Fibroblast of peridontal ligament (primary cell): ENCODE measurements at regions not wholly inside any gene's neighbourhood (a gene's known extent, or its start where the extent isn't known, plus 50 kb on each side); places are given as distances from the start of the nearest gene placed in this dataset.

Experiments used
- DNase-seq: peaks from one replicate; pipeline ENCODE4 v3.0.0-alpha.2; 2010; ENCODE audit errors: extremely low read depth

DNA sequence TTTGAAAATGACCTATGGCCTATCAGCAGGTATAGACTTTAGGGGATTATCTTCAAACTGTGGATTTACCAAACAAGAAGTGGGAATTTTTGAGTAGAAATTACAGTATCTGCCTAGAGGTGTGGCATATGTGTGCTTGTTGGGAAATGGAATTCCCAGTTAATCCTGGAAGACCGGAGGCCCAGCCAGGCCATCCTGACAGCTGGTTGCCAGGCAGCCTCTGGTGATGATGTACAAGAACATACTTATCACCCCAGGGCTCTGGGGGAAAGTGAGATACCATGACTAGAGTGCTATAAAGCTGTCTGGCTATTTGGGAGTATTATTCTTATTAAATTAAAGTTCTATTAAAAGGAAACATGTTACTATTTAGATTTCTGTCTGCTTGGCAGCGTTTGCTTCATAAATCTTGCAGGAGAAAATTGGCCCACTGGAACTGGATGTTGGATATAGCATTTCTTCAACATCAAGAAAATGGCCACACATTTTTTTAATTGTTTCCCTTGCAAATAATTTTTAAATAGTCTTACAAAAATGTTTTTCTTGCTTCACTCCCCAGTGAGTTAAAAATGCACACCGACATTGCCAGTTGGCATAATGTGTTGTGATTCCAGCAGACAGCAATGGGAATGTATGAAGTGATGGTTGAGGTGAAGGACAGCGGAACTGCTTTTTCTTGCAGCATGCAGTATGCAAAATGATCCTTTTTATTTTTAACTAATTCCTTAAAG lies 187.8 kb downstream of the MYLK4 start:
- no peak for DNase-seq

DNA sequence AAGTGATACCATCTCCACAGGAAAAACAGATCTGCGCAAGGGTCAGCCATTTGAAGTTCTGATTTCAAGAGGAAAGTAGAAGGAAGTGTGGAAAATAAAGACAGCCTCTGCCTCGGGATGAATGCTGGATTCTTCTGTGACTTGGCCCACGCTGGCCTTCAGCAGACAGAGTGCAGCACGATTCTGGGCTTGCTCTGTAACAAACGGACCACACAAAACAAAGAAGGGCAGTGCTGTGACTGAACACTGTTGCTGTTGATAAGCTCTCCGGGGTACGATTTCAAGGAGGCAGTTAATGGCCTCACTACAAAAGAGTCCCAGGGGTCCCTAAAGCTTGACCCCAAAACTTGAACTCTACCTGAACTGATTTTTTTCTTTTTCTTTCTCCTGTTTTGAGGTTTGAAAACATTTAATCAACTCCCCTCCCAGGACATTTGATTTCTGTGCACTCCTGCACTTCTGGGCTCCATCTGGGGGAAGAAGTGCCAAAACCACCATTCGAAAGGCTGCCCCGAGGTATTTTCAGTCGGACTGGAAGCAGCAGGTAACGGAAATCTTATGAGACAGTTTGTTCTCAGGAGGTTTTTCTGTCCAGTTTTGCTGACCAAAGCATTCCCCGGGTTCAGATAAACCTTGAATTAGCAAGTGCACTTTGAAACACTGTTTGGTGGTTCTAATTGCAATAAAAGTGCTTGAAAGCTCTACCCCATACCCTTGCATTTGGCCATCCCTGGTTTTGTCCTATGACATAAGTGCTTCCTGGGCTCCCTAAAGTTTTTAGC lies 189.6 kb downstream of the MYLK4 start:
- no peak for DNase-seq

DNA sequence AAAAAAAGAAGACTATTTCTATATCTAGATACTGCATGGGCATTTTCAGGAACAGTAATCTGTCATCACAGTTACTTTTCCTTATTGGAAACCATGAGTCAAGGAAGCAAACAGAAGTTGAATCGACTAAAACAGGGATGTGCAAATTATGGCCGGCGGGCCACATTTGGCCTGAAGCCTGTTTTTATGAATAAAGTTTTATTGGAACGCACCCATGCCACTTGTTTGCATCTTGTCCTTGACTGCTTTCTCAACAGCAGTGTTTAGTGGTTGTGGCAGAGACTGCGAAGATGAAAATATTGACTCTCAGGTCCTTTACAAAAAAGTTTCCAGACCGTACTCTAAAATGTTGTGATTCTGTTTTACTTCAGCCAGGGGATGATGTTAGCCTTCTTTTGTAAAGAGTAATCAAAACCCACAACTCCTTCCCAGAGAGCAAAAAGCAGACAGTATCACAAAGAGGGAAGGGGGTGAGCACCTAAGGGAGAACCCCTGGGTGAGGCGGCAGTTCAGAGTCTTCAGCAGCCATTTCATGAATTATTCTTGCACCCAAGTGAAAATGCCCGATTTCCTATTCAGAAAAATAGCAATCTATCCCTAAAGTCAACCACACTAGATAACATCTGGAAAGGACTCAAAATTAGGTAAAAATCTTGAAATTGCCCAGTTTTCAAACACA lies 190.4 kb downstream of the MYLK4 start:
- no peak for DNase-seq

DNA sequence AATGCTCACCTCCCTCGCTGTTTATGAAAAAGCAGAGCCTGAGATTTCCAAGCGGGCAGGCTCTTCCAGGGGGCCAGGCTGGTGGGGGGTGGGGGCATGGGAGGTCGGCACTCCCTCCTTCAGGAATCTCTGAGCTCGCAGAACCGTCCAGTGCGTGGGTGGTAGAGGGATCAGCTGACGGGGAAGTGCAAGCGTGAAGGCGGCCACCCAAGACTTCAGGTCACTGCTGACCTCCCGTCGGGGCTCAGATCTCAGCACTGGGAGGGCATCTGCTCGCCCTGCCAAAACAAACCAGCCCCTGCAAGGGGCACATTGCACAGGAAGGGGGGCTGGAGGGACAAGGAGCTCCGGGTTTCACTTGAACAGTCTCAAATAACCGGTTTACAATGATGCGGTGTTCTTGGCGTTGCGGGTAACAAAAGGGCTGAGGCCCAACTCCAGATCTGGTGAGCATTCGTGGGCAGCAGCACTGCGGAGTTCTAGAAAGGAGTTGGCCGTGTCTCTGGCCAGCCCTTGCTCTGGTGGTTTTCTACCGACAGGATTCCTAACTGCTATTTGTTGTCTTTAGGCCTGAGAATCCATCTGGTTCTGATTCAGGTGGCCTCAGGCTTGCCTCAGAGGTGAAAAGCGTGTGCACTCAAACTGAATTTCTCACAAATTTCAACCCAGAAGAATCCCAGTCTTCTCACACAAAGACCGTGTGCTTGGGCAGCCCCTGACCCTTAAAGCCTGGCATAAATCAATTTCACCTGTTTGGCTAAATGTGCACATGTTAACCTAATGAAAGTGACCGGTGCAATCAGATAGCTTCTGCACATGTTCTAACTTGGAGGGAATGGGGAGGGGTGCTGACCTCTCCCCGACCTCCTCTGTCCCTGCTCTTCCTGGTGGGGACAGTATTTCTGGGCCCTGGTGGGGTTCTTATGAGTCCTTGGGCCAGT lies 191.6 kb downstream of the MYLK4 start:
- DNase-seq, result no peak

DNA sequence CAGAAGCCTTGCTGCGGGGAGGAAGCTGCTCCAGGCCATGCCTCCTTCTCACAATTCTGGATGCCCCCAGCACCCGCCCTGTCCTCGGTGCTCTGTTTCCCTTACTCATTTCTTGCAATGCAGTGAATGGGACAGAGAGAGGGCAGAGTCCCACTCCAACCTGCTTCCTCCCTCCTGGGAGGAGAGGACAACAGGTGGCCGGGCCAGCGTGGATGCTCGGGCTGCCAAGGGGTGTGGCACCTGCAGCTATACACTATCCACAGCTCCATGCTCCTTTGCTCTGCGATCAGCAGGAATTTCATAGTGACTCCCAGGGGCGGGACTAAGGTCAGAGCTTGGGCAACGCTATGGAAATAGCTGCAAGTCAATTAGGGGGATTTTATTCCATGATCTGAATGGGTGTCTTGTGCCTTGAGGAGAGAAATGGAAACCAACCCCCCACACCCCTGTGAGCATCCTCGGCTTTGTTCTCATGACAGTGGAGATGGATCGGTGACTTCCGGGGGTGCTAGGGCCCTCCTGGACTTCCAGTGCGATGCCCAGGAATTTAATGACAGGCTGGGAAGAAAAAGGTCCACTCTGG lies 192.5 kb downstream of the MYLK4 start:
- no peak for DNase-seq

DNA sequence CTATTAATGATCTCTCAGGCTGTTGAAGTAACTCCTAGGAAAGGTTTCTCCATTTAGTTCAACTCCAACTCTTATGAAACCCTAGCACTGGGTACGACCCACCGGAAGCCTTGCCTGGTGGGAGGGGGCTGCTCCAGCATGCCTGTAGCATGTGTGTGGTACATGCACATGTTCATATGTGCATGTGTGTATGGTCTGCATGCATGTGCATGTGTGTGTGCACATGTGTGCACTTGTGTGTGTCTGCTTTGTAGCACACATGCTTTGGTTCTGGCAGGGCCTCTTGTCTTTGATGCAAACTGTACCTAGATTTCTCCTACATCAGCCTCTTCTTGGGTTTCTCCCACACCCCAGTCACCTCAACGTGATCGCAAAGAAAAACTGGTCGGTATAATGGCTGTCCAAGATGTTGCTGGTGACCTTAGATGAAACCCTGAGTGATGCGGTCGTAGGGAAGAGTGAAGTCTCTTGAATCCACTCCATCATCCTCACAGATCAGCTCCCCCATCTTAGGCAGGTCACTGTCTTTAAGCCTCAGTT lies 193.5 kb downstream of the MYLK4 start:
- no peak for DNase-seq

DNA sequence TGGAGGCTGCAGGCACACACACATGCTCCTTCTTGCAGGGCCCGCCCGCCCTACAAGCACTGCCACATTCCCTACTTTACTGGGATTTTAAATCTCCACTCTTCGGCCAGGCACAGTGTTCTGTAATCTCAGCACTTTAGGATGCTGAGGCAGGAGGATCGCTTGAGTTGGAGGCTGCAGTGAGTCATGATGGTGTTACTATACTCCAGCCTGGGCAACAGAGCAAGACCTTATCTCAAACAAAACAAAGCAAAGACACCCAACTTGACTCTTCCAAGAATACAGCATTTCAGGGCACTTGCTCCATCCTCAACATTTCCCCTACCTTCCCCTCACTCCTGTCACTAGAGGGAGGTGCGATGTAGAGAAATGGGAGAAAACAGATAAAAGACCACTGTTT lies 194.0 kb downstream of the MYLK4 start:
- DNase-seq, result no peak

DNA sequence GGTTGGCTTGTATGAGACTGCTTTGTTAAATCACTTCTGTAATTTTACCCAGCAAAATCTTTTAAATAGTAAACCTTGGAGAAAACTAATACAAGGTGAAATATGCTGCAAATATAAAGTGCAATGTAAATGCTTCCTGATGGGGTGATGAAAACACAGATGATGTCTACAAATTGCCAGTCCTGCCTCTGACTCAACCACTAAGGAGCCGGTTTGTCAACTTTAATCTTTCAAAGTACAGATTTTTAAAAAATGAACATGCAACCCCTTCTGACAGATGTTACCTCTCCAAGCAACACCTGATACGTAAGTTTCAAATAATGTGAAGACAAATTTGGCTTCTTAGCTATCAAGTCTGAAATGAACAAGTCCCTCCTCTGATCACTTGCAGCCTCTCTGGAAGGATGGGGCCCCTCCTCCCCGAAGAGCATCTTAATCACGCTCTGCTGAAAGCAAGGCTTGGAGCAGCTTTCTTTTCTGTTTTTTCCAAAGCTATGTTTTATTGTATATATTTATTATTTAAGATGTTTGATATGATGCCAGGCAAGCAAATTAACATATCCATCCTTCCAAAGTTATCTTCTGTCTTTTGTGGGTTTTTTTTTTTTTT lies 196.0 kb downstream of the MYLK4 start:
- DNase-seq, result no peak

DNA sequence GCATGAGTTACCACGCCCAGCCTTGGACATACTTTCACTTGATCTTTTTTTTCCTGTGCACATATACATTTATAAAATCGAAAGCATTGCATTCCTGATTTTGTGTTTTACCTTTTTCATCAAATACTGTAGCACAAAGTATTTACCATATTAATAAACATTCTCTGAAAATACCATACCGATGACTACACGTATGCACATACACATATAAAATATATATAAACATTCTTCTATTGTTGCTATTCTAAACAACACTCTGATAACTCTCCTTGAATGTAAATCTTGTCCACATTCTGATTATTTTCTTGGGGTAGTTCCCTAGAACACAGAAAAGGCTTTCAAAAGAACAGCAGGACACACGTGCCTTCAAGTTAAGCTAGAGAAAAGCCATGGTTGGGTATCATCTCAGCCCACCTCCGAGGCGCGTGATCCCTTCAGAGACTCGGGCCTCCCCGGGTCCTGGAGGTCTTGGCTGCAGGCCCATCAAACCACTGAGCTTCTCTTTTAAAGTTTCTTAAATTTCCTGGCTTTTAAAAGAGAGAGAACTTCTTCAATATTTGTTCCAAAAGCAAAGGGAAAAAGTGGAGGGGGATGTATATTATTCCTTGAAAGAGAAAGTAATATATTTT lies 198.1 kb downstream of the MYLK4 start:
- no peak for DNase-seq

- DNase-seq, result no peak
These were observed 199.0 kb downstream of the MYLK4 start for GRCh38 chr6:2551705-2552104.

DNA sequence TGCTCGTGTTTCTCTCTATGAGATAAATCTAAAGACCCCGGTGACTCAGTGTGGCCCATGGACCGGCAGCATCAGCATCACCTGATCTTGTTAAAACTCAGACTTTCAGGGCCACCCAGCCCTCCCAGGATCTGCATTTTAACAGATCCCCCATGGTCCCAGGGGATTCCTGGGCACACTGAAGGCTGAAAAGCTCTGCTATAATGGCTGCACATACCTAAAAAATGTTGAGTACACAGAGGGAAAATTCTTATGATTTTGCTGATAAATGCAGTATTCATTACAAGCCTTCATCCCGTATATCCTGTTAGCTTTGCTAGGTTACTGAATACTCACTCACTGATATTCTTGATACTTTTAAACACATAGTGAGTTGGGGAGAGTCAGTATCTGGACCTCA lies 200.5 kb downstream of the MYLK4 start:
- no peak for DNase-seq

GRCh38 chr6:2549834-2550233 lies 200.9 kb downstream of the MYLK4 start:
- no peak for DNase-seq

DNA sequence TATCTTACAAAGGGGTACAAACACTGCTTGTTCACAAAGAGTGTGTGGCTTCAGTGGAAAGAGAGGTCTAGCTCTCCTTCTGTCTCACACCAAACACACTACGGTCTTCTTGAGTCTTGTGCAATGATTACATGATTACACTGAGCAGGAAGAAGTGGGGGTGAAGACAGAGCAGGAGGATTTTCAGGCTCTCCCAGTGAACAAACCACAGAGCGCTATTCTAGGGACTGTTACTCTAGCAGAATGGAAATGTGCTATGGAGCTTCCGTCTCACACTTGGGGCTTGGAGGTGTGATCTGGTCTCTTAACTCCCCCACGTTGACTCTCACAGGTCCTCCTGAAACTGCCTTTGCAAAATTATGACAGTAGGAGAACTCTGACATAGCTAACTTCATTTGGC lies 203.4 kb downstream of the MYLK4 start:
- no peak for DNase-seq

- DNase-seq, result no peak
These were observed 203.8 kb downstream of the MYLK4 start for GRCh38 chr6:2546901-2547300.

DNA sequence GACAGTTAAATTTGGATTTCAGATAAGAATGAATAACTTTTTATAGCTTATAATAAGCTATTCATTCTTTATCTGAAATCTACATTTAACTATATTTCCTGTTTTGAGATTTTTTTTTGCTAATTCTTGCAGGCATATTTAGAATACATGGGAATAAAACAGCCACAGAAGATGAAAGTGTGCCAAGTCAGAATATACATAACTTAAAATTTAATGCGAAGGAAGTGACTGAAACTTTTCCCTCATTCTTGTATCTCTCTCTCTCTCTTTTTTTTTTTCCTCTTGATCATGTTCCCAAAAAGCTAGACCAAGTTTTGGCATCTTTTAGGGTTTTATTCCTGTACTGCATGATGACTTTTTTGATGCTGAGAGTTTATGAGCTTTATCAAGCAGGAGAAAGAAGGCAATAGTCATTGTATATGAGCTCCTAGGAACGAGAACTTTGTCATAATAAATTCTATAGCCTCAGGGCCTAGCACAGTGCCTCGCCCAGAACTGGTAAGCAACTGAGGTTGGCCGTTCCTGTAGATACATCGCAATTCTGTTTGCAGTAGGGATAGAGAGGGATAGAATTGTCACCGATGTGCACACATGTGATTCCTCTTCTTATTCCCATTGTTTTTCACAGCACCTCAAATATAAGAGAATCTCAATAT lies 205.2 kb downstream of the MYLK4 start:
- DNase-seq, result no peak

GRCh38 chr6:2543321-2543720 lies 207.4 kb downstream of the MYLK4 start:
- DNase-seq, result no peak

DNA sequence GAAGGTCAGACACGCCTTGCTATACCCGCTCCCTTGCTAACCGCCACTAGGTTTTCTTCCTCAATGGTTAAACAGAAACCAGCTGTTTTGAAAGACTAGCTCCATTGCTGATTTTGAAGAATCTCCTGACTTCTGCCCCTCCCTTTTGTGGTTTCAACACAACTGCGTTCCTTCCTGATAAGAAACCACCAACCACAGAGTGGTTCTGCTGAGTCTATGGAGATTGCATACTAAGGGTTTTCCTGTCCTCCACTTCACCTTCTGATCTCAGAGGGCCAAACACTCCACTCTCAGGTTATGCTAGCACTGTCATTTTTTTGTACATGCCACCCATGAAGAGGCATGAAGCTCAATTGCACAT lies 207.9 kb downstream of the MYLK4 start:
- DNase-seq, result peak; percentile 65

GRCh38 chr6:2542101-2542857 lies 208.4 kb downstream of the MYLK4 start:
- no peak for DNase-seq

- DNase-seq, result no peak
These were observed 214.3 kb downstream of the MYLK4 start for GRCh38 chr6:2536451-2536850.
